NB4 (cell line): ENCODE measurements at regions not wholly inside any gene's neighbourhood (a gene's known extent, or its start where the extent isn't known, plus 50 kb on each side); places are given as distances from the start of the nearest gene placed in this dataset.

Experiments used
- CTCF ChIP-seq: IDR thresholded peaks from one replicate; pipeline ENCODE4 v1.5.1; 2012; ENCODE audit warnings: low read depth, low read length
- MAX ChIP-seq: IDR thresholded peaks from 2 replicates; pipeline ENCODE4 v1.6.1; 2011; ENCODE audit warnings: low read depth, low read length
- MYC ChIP-seq: IDR thresholded peaks from 2 replicates; pipeline ENCODE4 v1.6.1; 2011; ENCODE audit warnings: low read depth, low read length
- POLR2A ChIP-seq: IDR thresholded peaks from 2 replicates; pipeline ENCODE4 v1.6.1; 2011; ENCODE audit warnings: mild to moderate bottlenecking; ENCODE audit not compliant: insufficient read length; ENCODE audit errors: extremely low read depth

GRCh38 chr11:116110802-116111201, 606.6 kb upstream of the CADM1 start:
- TF ChIP-seq CTCF, result no peak
- no peak for TF ChIP-seq MAX
- TF ChIP-seq POLR2A, result no peak
- no peak for TF ChIP-seq MYC
